Fibroblast of the aortic adventitia (primary cell): ENCODE measurements at regions not wholly inside any gene's neighbourhood (a gene's known extent, or its start where the extent isn't known, plus 50 kb on each side); places are given as distances from the start of the nearest gene placed in this dataset.

ENCODE experiments used
- DNase-seq: peaks from one replicate; pipeline ENCODE4 v3.0.0-alpha.2; 2010; ENCODE audit warnings: low read depth
- H3K4me3 ChIP-seq: 2 replicates; pipeline ENCODE4 v1.5.1; 2011; ENCODE audit warnings: low read depth, mild to moderate bottlenecking, control low read depth, low read length, moderate library complexity
- TF ChIP-seq, protein P1 (sequence below): IDR thresholded peaks from 2 replicates; pipeline ENCODE4 v1.5.1; 2011; ENCODE audit warnings: mild to moderate bottlenecking, low read length, control low read depth, inconsistent platforms; ENCODE audit not compliant: insufficient read depth

DNA sequence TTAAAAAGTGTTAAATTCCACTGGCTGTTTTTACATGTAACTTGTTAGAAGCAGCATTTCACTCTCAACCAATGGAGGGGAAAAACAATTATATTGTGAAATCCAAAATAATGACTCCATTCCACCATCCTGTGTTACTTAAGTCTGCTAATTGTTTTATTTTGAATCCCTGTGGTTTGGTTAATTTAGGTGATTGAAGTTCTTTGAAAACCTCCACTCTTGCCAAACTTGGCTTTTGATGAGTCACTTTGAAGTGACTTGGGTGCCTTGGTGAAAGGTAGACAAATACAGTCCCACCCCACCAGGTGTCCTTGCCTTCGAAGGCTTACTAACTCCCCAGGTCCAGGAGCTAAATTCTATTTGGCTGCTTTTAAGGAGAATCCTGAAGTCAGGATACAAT lies 1303.8 kb upstream of the NRXN1 start:
- TF ChIP-seq, protein P1, sequence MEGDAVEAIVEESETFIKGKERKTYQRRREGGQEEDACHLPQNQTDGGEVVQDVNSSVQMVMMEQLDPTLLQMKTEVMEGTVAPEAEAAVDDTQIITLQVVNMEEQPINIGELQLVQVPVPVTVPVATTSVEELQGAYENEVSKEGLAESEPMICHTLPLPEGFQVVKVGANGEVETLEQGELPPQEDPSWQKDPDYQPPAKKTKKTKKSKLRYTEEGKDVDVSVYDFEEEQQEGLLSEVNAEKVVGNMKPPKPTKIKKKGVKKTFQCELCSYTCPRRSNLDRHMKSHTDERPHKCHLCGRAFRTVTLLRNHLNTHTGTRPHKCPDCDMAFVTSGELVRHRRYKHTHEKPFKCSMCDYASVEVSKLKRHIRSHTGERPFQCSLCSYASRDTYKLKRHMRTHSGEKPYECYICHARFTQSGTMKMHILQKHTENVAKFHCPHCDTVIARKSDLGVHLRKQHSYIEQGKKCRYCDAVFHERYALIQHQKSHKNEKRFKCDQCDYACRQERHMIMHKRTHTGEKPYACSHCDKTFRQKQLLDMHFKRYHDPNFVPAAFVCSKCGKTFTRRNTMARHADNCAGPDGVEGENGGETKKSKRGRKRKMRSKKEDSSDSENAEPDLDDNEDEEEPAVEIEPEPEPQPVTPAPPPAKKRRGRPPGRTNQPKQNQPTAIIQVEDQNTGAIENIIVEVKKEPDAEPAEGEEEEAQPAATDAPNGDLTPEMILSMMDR = no peak
- no peak overlapping the region for H3K4me3 ChIP-seq
- no peak for DNase-seq

DNA sequence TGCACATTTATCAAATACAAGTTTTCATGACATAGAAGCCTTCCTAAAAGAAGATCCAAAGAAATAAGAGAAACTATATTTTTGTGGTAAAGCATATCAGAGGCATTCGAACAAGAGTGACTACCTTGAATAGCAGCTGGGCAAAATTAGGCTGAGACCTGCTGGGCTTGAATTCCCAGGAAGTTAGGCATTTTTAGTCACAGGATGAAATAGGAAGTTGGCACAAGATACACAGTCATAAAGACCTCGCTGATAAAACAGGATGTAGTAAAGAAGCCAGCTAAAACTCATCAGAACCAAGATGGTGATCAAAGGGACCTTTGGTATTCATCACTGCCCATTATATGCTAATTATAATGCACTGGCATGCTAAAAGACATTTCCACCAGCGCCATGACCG lies 1302.3 kb upstream of the NRXN1 start:
- TF ChIP-seq, protein P1 = no peak
- no peak for DNase-seq
- H3K4me3 ChIP-seq = no peak overlapping the region

DNA sequence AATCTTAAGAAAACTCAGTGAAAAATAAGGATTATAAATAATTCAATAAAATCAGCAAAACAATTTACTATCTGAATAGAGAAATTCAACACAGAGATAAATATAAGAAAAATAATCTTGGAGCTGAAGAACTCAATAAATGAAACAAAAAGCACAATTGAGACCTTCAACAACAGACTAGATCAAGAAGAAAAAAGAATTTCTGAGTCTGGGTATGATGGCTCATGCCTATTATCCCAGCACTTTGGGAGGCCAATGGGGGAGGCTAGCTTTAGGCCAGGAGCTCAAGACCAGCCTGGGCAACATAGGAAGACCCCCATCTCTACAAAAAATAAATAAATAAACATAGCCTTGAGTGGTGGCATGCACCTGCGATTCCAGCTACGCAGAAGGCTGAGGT lies 1295.7 kb upstream of the NRXN1 start:
- no peak for DNase-seq
- TF ChIP-seq, protein P1 = no peak
- H3K4me3 ChIP-seq = no peak overlapping the region

DNA sequence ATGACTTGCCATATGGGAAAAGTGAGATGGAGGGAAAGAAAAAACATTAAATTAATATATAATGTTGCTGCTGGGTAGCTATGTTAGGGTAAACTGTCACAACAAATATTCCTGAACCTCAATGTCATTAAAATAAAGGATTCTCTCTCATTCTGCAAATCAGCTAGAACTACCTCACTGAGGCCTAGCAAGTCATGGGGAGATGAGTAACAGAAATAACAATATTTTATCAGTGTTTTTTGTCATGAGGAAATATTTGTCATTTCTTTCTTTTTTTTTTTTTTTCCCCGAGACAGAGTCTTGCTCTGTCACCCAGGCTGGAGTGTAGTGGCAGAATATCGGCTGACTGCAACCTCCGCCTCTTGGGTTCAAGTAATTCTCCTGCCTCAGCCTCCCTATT lies 1282.3 kb upstream of the NRXN1 start:
- no peak overlapping the region for H3K4me3 ChIP-seq
- TF ChIP-seq, protein P1 = no peak
- DNase-seq = no peak

DNA sequence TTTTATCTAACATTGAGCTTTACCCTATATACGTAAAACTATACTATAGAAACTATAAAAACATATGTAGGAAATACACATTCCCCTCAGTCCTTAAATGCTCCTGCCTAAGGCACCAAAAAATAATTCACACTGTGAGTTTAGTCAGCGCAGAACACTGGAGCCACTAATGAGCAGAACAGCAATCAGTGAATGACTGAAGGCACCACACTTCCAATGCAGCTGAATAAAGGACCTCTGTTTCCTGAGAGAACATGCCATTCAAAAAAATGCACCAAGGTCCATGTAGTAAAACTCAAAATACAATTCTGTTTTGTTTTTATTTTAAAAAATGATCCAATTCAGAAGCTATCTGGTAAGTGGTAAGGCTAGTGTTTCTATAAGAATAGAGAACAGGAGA lies 1280.6 kb upstream of the NRXN1 start:
- TF ChIP-seq, protein P1 = no peak
- H3K4me3 ChIP-seq = no peak overlapping the region
- no peak for DNase-seq

DNA sequence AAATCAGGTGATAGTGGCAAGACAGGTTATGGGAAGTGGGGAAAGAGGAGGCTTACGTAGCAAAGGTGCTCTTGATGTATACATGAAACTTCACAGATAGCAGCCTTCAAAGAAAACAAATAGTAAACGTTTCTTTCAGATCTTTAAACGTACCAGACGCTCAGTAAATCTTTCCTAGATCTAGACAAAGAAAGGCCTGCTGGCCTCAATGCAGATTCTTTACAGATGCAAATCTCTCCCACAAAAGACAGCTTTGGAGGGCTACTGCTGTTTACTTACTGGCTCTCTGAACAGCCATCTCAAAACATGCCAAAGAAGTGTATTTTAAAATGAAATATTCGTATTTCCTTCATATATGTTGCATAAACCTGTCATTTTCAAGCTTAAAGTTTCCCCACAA lies 1279.9 kb upstream of the NRXN1 start:
- TF ChIP-seq, protein P1 = no peak
- H3K4me3 ChIP-seq = no peak overlapping the region
- no peak for DNase-seq

DNA sequence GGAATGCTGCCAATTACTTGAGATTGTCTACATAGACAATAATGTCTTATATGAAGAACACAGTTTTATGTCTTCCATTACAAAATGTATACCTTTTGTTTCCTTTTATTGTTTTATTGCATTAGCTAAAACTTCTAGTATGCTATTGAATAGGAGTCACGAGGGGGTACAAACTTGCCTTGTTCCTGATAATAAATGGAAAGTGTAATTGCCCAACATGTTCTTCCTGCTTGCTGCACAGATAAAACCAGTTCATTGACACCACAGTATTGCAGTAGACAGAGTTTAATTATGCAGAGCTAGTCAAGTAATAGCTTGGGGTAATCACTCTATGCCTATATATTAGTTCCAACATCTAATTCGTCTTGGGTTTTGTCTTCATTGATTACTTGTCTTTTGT lies 1276.2 kb upstream of the NRXN1 start:
- TF ChIP-seq, protein P1 = no peak
- H3K4me3 ChIP-seq = no peak overlapping the region
- no peak for DNase-seq
